CD4-positive, CD25-positive, alpha-beta regulatory T cell (primary cell): ENCODE measurements at regions not wholly inside any gene's neighbourhood (a gene's known extent, or its start where the extent isn't known, plus 50 kb on each side); places are given as distances from the start of the nearest gene placed in this dataset.

Experiments used
- ATAC-seq, 2 donors: fragments of 150-1000 bp; cut with Tn5 transposase; one replicate each; pipeline ENCODE4 v1.10.0; 2021; ENCODE audit warnings: low read depth in 2 of 2, moderate number of reproducible peaks in 2 of 2, moderate library complexity in 1 of 2
- DNase-seq, 3 donors: peaks; one replicate each; pipeline versions ENCODE4 v3.0.0 to v3.0.0-alpha.2; 2012 to 2022; ENCODE audit warnings: mixed read lengths in 1 of 3
- H3K27ac ChIP-seq: one replicate; pipeline ENCODE4 v1.7.0; 2013; ENCODE audit warnings: mild to moderate bottlenecking, low read length; ENCODE audit not compliant: insufficient read depth, poor library complexity, severe bottlenecking
- H3K27me3 ChIP-seq: one replicate; pipeline ENCODE4 v1.7.0; 2013; ENCODE audit warnings: low read length; ENCODE audit not compliant: control insufficient read depth, insufficient read depth
- H3K36me3 ChIP-seq: one replicate; pipeline ENCODE4 v1.7.0; 2013; ENCODE audit warnings: mild to moderate bottlenecking, low read length, moderate library complexity; ENCODE audit not compliant: control insufficient read depth, insufficient read depth
- H3K4me1 ChIP-seq: 2 replicates; pipeline ENCODE4 v1.7.0; 2013; ENCODE audit warnings: mild to moderate bottlenecking, low read length; ENCODE audit not compliant: insufficient read depth, control insufficient read depth, poor library complexity, severe bottlenecking
- H3K4me3 ChIP-seq: one replicate; pipeline ENCODE4 v1.7.0; 2013; ENCODE audit warnings: low read depth, mild to moderate bottlenecking, low read length, moderate library complexity
- H3K9me3 ChIP-seq, 2 experiments: 1 replicate in 1 of 2; 2 replicates in 1 of 2; pipeline ENCODE4 v1.7.0; 2013; ENCODE audit warnings: low read length in 2 of 2, mild to moderate bottlenecking in 1 of 2, moderate library complexity in 1 of 2; ENCODE audit not compliant: control insufficient read depth in 2 of 2
- H3K27ac Mint-ChIP-seq, 3 donors: one replicate each; pipeline ENCODE4 v1.8.0; 2020 to 2022; ENCODE audit warnings: mild to moderate bottlenecking in 3 of 3, mixed read lengths in 3 of 3, moderate library complexity in 2 of 3
- H3K27me3 Mint-ChIP-seq: one replicate; pipeline ENCODE4 v1.8.0; 2022; ENCODE audit warnings: mild to moderate bottlenecking, mixed read lengths
- H3K36me3 Mint-ChIP-seq: one replicate; pipeline ENCODE4 v1.8.0; 2020; ENCODE audit warnings: mixed read lengths
- H3K4me1 Mint-ChIP-seq, 4 donors: one replicate each; pipeline ENCODE4 v1.8.0; 2020 to 2022; ENCODE audit warnings: mixed read lengths in 4 of 4, mild to moderate bottlenecking in 1 of 4
- H3K4me3 Mint-ChIP-seq, 4 donors: one replicate each; pipeline ENCODE4 v1.8.0; 2020 to 2022; ENCODE audit warnings: mild to moderate bottlenecking in 4 of 4, mixed read lengths in 4 of 4, moderate library complexity in 3 of 4
- H3K9me3 Mint-ChIP-seq, 7 donors: one replicate each; pipeline ENCODE4 v1.8.0; 2020 to 2022; ENCODE audit warnings: mixed read lengths in 7 of 7, mild to moderate bottlenecking in 3 of 7, moderate library complexity in 2 of 7

- Mint-ChIP-seq H3K36me3 (no peaks in the 10 kb centered on the region), H3K9me3 (peaks cover 0 to 2% (median 0%) of the 10 kb centered on the region in 7 donors), H3K4me1 (no peaks in the 10 kb centered on the region), H3K4me3 (no peak overlapping the region), H3K27ac (no peak overlapping the region), H3K27me3 (peaks cover 5% of the 10 kb centered on the region)
- ATAC-seq = no peak
- Histone ChIP-seq H3K4me3 (no peak overlapping the region), H3K27me3 (no peaks in the 10 kb centered on the region), H3K9me3 (no peaks in the 10 kb centered on the region), H3K36me3 (no peaks in the 10 kb centered on the region), H3K27ac (no peak overlapping the region), H3K4me1 (no peaks in the 10 kb centered on the region)
- no peak for DNase-seq
Observed at GRCh38 chr6:6393069-6393529, 72.6 kb upstream of the F13A1 start.

GRCh38 chr6:6395581-6396197 is 75.2 kb upstream of the F13A1 start:
- Mint-ChIP-seq H3K4me3 (no peak overlapping the region), H3K36me3 (no peaks in the 10 kb centered on the region), H3K27ac (no peak overlapping the region), H3K27me3 (no peaks in the 10 kb centered on the region), H3K9me3 (peaks cover 0 to 2% (median 0%) of the 10 kb centered on the region in 7 donors), H3K4me1 (no peaks in the 10 kb centered on the region)
- ATAC-seq (no peak), DNase-seq (no peak)
- Histone ChIP-seq H3K27me3 (no peaks in the 10 kb centered on the region), H3K9me3 (no peaks in the 10 kb centered on the region), H3K27ac (no peak overlapping the region), H3K4me1 (no peaks in the 10 kb centered on the region), H3K36me3 (no peaks in the 10 kb centered on the region), H3K4me3 (no peak overlapping the region)

GRCh38 chr6:6397842-6398241 is 77.4 kb upstream of the F13A1 start:
- H3K36me3 Mint-ChIP-seq = no peaks in the 10 kb centered on the region
- no peak overlapping the region for H3K4me3 ChIP-seq
- ATAC-seq (no peak), DNase-seq (no peak)
- no peak overlapping the region for H3K27ac ChIP-seq
- H3K4me1 Mint-ChIP-seq = no peaks in the 10 kb centered on the region
- H3K27me3 Mint-ChIP-seq = no peaks in the 10 kb centered on the region
- H3K9me3 Mint-ChIP-seq = peaks cover 0 to 1% (median 0%) of the 10 kb centered on the region in 7 donors
- no peaks in the 10 kb centered on the region for H3K36me3 ChIP-seq
- H3K4me1 ChIP-seq = no peaks in the 10 kb centered on the region
- no peaks in the 10 kb centered on the region for H3K27me3 ChIP-seq
- H3K9me3 ChIP-seq = no peaks in the 10 kb centered on the region
- H3K4me3 Mint-ChIP-seq = no peak overlapping the region
- no peak overlapping the region for H3K27ac Mint-ChIP-seq

GRCh38 chr6:6399568-6399967 is 79.1 kb upstream of the F13A1 start:
- Histone ChIP-seq H3K4me1 (no peaks in the 10 kb centered on the region), H3K9me3 (no peaks in the 10 kb centered on the region), H3K36me3 (no peaks in the 10 kb centered on the region), H3K27ac (no peak overlapping the region), H3K27me3 (no peaks in the 10 kb centered on the region), H3K4me3 (no peak overlapping the region)
- H3K9me3 Mint-ChIP-seq = peaks cover 0 to 1% (median 0%) of the 10 kb centered on the region in 7 donors
- no peak overlapping the region for H3K27ac Mint-ChIP-seq
- DNase-seq (no peak), ATAC-seq (no peak)
- no peak overlapping the region for H3K4me3 Mint-ChIP-seq
- no peaks in the 10 kb centered on the region for H3K27me3 Mint-ChIP-seq
- H3K36me3 Mint-ChIP-seq = no peaks in the 10 kb centered on the region
- H3K4me1 Mint-ChIP-seq = no peaks in the 10 kb centered on the region

GRCh38 chr6:6401401-6401800 is 80.9 kb upstream of the F13A1 start:
- peaks cover 5% of the 10 kb centered on the region for H3K27me3 Mint-ChIP-seq
- H3K27ac ChIP-seq = no peak overlapping the region
- DNase-seq = no peak
- ATAC-seq = no peak
- H3K27me3 ChIP-seq = no peaks in the 10 kb centered on the region
- no peak overlapping the region for H3K4me3 Mint-ChIP-seq
- peaks cover 0 to 1% (median 0%) of the 10 kb centered on the region in 7 donors for H3K9me3 Mint-ChIP-seq
- H3K27ac Mint-ChIP-seq = no peak overlapping the region
- H3K36me3 ChIP-seq = no peaks in the 10 kb centered on the region
- H3K4me1 Mint-ChIP-seq = no peaks in the 10 kb centered on the region
- H3K4me1 ChIP-seq = no peaks in the 10 kb centered on the region
- H3K36me3 Mint-ChIP-seq = no peaks in the 10 kb centered on the region
- H3K9me3 ChIP-seq = no peaks in the 10 kb centered on the region
- H3K4me3 ChIP-seq = no peak overlapping the region

DNA sequence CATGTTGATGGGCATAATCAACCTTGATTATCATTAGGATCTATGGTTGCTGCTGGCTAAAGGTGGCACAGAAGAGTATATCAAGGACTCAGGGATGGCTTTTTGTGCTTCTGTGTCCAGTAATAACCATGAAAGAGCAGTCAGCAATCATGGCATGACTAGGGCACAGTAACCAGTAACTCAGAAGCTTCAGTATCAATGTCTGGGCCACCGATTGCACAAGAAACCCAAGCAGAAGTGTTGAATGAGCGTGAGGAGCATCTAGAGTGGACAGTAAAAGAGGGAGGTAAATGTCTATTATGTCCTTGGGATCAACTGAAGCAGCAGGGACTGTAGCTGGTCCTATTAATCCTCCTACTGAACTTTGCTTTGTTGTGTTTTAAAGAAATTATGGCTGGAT is 81.5 kb upstream of the F13A1 start:
- Histone ChIP-seq H3K27ac (no peak overlapping the region), H3K9me3 (no peaks in the 10 kb centered on the region), H3K4me1 (no peaks in the 10 kb centered on the region), H3K36me3 (no peaks in the 10 kb centered on the region), H3K27me3 (no peaks in the 10 kb centered on the region), H3K4me3 (no peak overlapping the region)
- Mint-ChIP-seq H3K4me3 (no peak overlapping the region), H3K27ac (no peak overlapping the region), H3K36me3 (no peaks in the 10 kb centered on the region), H3K4me1 (no peaks in the 10 kb centered on the region), H3K9me3 (peaks cover 0 to 1% (median 0%) of the 10 kb centered on the region in 7 donors), H3K27me3 (peaks cover 5% of the 10 kb centered on the region)
- ATAC-seq = no peak
- DNase-seq = no peak

GRCh38 chr6:6402591-6402990 is 82.1 kb upstream of the F13A1 start:
- H3K36me3 Mint-ChIP-seq = no peaks in the 10 kb centered on the region
- Histone ChIP-seq H3K27ac (no peak overlapping the region), H3K27me3 (no peaks in the 10 kb centered on the region), H3K4me1 (no peaks in the 10 kb centered on the region), H3K4me3 (no peak overlapping the region), H3K36me3 (no peaks in the 10 kb centered on the region), H3K9me3 (no peaks in the 10 kb centered on the region)
- H3K9me3 Mint-ChIP-seq = peaks cover 0 to 1% (median 0%) of the 10 kb centered on the region in 7 donors
- peaks cover 5% of the 10 kb centered on the region for H3K27me3 Mint-ChIP-seq
- no peaks in the 10 kb centered on the region for H3K4me1 Mint-ChIP-seq
- DNase-seq (no peak), ATAC-seq (no peak)
- no peak overlapping the region for H3K4me3 Mint-ChIP-seq
- no peak overlapping the region for H3K27ac Mint-ChIP-seq

DNA sequence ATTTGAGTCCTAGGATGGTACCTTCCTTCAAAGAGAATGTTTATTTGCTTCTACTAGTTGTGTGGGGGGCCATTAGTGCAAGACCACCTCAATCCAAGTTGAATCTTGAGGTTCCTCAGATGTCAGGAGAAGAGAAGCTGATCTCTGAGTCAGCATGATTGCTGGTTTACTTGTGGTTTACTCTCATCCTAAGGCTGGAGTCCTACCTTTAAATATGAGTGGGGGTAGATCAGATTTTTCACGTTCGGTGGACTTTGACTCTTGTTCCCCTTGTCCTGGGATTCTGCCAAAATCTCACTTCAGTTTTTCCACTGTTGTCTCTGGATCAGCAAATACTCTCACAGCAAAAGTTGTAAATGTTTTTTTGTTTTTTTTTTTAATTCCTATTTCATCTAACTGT is 84.6 kb upstream of the F13A1 start:
- no peaks in the 10 kb centered on the region for H3K4me1 Mint-ChIP-seq
- H3K27ac Mint-ChIP-seq = no peak overlapping the region
- no peak overlapping the region for H3K4me3 ChIP-seq
- H3K9me3 ChIP-seq = no peaks in the 10 kb centered on the region
- no peaks in the 10 kb centered on the region for H3K36me3 ChIP-seq
- H3K27ac ChIP-seq = no peak overlapping the region
- H3K9me3 Mint-ChIP-seq = peaks cover 0 to 1% (median 0%) of the 10 kb centered on the region in 7 donors
- DNase-seq (no peak), ATAC-seq (no peak)
- H3K27me3 ChIP-seq = no peaks in the 10 kb centered on the region
- peaks cover 11% of the 10 kb centered on the region for H3K27me3 Mint-ChIP-seq
- H3K36me3 Mint-ChIP-seq = no peaks in the 10 kb centered on the region
- no peaks in the 10 kb centered on the region for H3K4me1 ChIP-seq
- no peak overlapping the region for H3K4me3 Mint-ChIP-seq
